ENCODE measurements at regions not wholly inside any gene's neighbourhood (a gene's known extent, or its start where the extent isn't known, plus 50 kb on each side); places are given as distances from the start of the nearest gene placed in this dataset.

DNA sequence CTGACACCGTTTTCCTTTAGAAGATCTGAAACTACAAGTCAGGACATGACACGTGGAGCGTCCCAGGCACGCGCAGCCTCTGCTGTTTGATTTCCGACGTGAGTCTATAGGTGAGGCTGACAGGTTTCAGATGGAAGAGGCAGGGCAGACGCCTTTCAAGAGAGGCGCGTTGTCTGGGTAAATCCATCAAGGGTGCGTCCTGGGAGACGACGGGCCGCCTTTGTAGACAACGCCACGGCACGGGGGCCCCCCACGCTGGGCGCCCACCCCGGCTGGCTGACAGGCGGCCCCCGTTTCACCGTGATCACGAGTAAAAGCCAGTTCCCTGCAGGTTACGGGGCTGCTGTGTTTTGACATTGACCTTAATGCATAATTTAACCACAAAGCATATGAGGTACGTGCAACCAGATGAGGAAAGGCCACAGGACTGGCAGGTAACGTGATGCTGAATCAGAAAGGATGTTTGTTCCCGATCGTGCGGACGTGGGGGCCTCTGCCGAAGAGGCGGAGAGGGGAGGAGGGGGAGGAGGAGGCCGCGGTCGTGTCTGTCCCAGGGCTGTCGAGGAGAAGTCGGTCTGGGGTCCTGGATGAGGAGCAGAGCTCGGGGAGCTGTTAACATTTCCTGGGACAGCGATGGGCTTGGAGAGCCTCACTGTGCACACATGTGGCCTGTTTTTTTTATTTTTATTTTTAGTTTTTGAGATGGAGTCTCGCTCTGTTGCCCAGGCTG is 51.1 kb upstream of the PPP2R3B start:
- H3K27me3 ChIP-seq: no peaks in the 10 kb centered on the region
- H3K27ac ChIP-seq: no peak overlapping the region
- no peaks in the 10 kb centered on the region for H3K4me1 ChIP-seq
- H3K36me3 ChIP-seq: no peaks in the 10 kb centered on the region
- H3K9me3 ChIP-seq: peaks cover 0 to 5% of the 10 kb centered on the region in 2 donors
- no peak for DNase-seq (ENCODE audit: low spot score)
- H3K4me3 ChIP-seq: no peak overlapping the region
- TF ChIP-seq, protein P1, sequence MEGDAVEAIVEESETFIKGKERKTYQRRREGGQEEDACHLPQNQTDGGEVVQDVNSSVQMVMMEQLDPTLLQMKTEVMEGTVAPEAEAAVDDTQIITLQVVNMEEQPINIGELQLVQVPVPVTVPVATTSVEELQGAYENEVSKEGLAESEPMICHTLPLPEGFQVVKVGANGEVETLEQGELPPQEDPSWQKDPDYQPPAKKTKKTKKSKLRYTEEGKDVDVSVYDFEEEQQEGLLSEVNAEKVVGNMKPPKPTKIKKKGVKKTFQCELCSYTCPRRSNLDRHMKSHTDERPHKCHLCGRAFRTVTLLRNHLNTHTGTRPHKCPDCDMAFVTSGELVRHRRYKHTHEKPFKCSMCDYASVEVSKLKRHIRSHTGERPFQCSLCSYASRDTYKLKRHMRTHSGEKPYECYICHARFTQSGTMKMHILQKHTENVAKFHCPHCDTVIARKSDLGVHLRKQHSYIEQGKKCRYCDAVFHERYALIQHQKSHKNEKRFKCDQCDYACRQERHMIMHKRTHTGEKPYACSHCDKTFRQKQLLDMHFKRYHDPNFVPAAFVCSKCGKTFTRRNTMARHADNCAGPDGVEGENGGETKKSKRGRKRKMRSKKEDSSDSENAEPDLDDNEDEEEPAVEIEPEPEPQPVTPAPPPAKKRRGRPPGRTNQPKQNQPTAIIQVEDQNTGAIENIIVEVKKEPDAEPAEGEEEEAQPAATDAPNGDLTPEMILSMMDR (IDR thresholded peaks at IDR 0.05): no peak

DNA sequence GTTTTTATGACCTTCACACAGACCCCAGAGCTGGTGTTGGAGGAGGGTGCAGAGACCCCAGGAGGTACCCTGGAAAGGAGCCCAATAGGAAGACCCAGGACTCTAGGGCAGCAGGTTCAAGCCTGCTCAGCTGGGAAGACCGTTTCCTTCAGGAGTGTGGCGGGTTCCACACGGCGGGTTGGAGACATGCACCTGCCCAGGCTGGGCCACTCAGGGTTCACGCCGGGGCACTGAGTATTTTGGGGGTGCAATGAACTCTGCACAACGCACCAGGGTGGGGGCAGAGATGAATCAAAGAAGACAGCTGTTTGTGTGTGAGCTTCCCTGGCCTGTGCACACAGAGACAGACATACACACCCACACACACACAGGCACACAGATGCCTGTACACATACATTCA is 52.5 kb upstream of the PPP2R3B start:
- Histone ChIP-seq H3K36me3 (no peaks in the 10 kb centered on the region), H3K9me3 (peaks cover 0 to 5% of the 10 kb centered on the region in 2 donors), H3K4me3 (no peak overlapping the region), H3K27me3 (no peaks in the 10 kb centered on the region), H3K4me1 (no peaks in the 10 kb centered on the region), H3K27ac (no peak overlapping the region)
- TF ChIP-seq, protein P1 (IDR thresholded peaks at IDR 0.05): no peak
- DNase-seq (ENCODE audit: low spot score): no peak

DNA sequence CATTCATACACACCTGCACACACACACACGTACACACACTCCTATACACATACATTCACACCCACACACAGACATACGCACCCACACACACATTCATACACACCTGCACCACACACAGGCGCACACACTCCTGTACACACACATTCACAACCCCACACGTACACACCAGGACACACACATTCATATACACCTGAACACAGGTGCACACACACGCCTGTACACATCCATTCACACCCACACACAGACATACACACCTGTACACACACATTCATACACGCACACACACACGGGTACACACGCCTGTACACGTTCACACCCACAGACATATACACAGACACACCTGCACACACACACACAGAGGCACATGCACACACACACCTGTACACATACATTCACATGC is 53.0 kb upstream of the PPP2R3B start:
- Histone ChIP-seq H3K27me3 (no peaks in the 10 kb centered on the region), H3K4me1 (no peaks in the 10 kb centered on the region), H3K36me3 (no peaks in the 10 kb centered on the region), H3K27ac (no peak overlapping the region), H3K4me3 (no peak overlapping the region), H3K9me3 (peaks cover 0 to 5% of the 10 kb centered on the region in 2 donors)
- TF ChIP-seq, protein P1 (IDR thresholded peaks at IDR 0.05): no peak
- DNase-seq (ENCODE audit: low spot score): no peak

DNA sequence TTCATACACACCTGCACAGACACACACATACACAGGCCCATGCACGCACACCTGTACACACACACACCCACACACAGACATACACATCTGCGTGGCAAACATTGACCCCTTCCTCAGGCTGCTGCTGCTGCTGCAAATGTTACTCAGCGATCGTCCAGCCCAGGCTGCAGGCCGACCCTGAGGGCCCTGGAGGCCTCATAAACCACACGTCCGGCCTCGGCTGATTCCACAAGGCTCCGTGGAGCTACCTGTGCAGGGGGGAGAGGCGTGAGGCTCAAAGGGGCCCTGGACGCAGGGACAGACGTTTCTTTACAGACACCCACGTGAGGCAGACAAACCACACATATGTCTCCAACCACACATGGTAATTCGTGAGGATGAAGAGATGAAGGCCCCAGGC is 53.9 kb upstream of the PPP2R3B start:
- Histone ChIP-seq H3K9me3 (peaks cover 0 to 5% of the 10 kb centered on the region in 2 donors), H3K4me3 (no peak overlapping the region), H3K36me3 (no peaks in the 10 kb centered on the region), H3K4me1 (no peaks in the 10 kb centered on the region), H3K27me3 (no peaks in the 10 kb centered on the region), H3K27ac (no peak overlapping the region)
- no peak for DNase-seq (ENCODE audit: low spot score)
- TF ChIP-seq, protein P1 (IDR thresholded peaks at IDR 0.05): no peak

DNA sequence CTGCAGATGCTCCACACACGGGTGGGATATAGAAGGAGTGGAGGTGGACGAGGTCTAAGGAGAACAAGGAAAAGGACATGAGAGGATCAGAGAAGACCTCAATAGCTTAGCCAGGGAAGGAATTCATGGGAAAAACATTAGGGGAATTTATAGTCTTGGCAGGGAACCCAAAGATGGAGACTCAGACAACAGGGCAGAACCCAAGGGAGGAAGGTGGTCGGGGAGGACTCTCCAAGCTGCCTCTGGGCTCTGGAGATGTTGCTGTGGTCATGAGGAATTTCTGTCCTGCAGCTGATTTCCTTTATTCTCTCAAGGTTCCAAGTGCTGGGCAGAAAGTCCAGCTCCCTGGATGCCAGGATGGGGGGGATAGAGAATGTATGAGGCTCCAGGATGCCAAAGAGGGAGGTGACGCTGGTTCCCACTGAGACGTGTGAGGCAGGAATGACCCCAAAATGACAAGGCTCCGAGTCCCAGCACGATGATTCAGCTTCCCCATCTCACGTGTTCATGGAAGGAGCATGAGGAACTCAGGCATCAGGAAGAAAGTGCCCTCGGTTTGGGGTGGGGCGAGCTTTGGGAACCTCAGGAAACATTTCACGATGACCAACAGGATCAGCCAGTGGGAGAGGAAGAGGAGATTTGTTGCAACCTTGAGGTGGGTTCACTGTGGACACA is 57.0 kb upstream of the PPP2R3B start:
- no peaks in the 10 kb centered on the region for H3K27me3 ChIP-seq
- DNase-seq (ENCODE audit: low spot score): no peak
- TF ChIP-seq, protein P1 (IDR thresholded peaks at IDR 0.05): no peak
- H3K4me1 ChIP-seq: no peaks in the 10 kb centered on the region
- H3K36me3 ChIP-seq: no peaks in the 10 kb centered on the region
- no peak overlapping the region for H3K27ac ChIP-seq
- no peak overlapping the region for H3K4me3 ChIP-seq
- peaks cover 0 to 5% of the 10 kb centered on the region in 2 donors for H3K9me3 ChIP-seq

All from right atrium auricular region (tissue), 2 donors.